ENCODE measurements at regions not wholly inside any gene's neighbourhood (a gene's known extent, or its start where the extent isn't known, plus 50 kb on each side); places are given as distances from the start of the nearest gene placed in this dataset.

GRCh38 chr5:2508514-2508913, 243.0 kb downstream of the IRX2 start:
- no peaks in the 10 kb centered on the region for H4K20me1 ChIP-seq (replicated peaks; ENCODE audit: control insufficient read depth, extremely low read depth, insufficient read depth, low read length)
- TF ChIP-seq FOS (IDR thresholded peaks at IDR 0.05; ENCODE audit: borderline replicate concordance, insufficient read depth, low read length) (no peak), GATA2 (IDR thresholded peaks at IDR 0.05; ENCODE audit: insufficient read depth, insufficient read length, low read depth, low read length) (no peak), POLR2A (IDR thresholded peaks at IDR 0.05; ENCODE audit: low read depth, low read length) (no peak), EZH2 (IDR thresholded peaks at IDR 0.05; ENCODE audit: borderline replicate concordance, low read depth, low read length, severe bottlenecking) (no peak), MYC (IDR thresholded peaks at IDR 0.05; ENCODE audit: low read depth, low read length) (no peak), MAX (IDR thresholded peaks at IDR 0.05; ENCODE audit: insufficient read depth, insufficient read length) (no peak), POLR2AphosphoS5 (IDR thresholded peaks at IDR 0.05; ENCODE audit: insufficient read depth, low read depth, low read length) (no peak), JUN (IDR thresholded peaks at IDR 0.05; ENCODE audit: borderline replicate concordance, insufficient read depth, insufficient read length, low read depth) (no peak), CTCF (IDR thresholded peaks at IDR 0.05; ENCODE audit: extremely low read depth in 1 of 2, insufficient read depth in 1 of 2, low read depth in 1 of 2, low read length in 2 of 2) (no peak)
- intact Hi-C loops (cut with micrococcal nuclease) (no loop called here), dilution Hi-C loops (cut with MboI; ENCODE audit: extremely low pct_ligation_motif_present, low sequenced_read_pairs) (no loop called here)
- no TSS peak for BruUV-seq (replicated peaks)
- ChIA-PET POLR2A (no interaction called here), CTCF (no interaction called here)
- H3K79me2 ChIP-seq (ENCODE audit: control insufficient read depth, insufficient read depth, low read length) = no peaks in the 10 kb centered on the region
- no peaks in the 10 kb centered on the region for H3K9me1 ChIP-seq (replicated peaks; ENCODE audit: control insufficient read depth, extremely low read depth, insufficient read depth, low read length)
- H3K4me3 ChIP-seq (replicated peaks in 1 of 3; ENCODE audit: insufficient read depth in 1 of 3, low read depth in 1 of 3, low read length in 3 of 3) = no peak overlapping the region
- FAIRE-seq (no peak), DNase-seq (ENCODE audit: low read depth, low spot score) (no peak)
- H3K9me3 ChIP-seq (replicated peaks; ENCODE audit: control insufficient read depth, insufficient read depth, low read length) = peaks cover 20% of the 10 kb centered on the region
- no peak overlapping the region for H3K9ac ChIP-seq (replicated peaks; ENCODE audit: extremely low read depth, insufficient read depth, low read length)
- H2AFZ ChIP-seq (ENCODE audit: low read depth, low read length) = no peak overlapping the region
- no peak overlapping the region for H3K4me2 ChIP-seq (ENCODE audit: insufficient read depth, low read length)
- no peaks in the 10 kb centered on the region for H3K27me3 ChIP-seq (ENCODE audit: control insufficient read depth in 2 of 2, insufficient read depth in 2 of 2, low read length in 2 of 2)
- H3K36me3 ChIP-seq (ENCODE audit: control insufficient read depth in 2 of 2, extremely low read depth in 1 of 2, insufficient read depth in 2 of 2, low read length in 2 of 2) = no peaks in the 10 kb centered on the region
- no peak overlapping the region for H3K27ac ChIP-seq (ENCODE audit: insufficient read depth, low read depth, low read length)
- no peaks in the 10 kb centered on the region for H3K4me1 ChIP-seq (ENCODE audit: control insufficient read depth, extremely low read depth, insufficient read depth, low read length)

Measured in endothelial cell of umbilical vein (primary cell).